ENCODE measurements at regions not wholly inside any gene's neighbourhood (a gene's known extent, or its start where the extent isn't known, plus 50 kb on each side); places are given as distances from the start of the nearest gene placed in this dataset.
"Not testable (repeated sequence)": the region's sequence is repeated elsewhere in the genome, so short reads cannot be mapped to it uniquely, and the experiment has no call there.

GRCh38 chr22:25500671-25501070 is 63.8 kb upstream of the GRK3 start:
- not testable (repeated sequence) for TF ChIP-seq POLR2A (IDR thresholded peaks at IDR 0.05; ENCODE audit: borderline replicate concordance, extremely low read depth, insufficient read depth, insufficient read length); CTCF (IDR thresholded peaks at IDR 0.05 in 2 of 3, conservative IDR thresholded peaks at IDR 0.05 in 1 of 3; ENCODE audit: borderline replicate concordance in 1 of 3, insufficient read depth in 1 of 3, low read depth in 2 of 3, low read length in 2 of 3); RAD21 (IDR thresholded peaks at IDR 0.05; ENCODE audit: low read depth); ZBTB33 (IDR thresholded peaks at IDR 0.05; ENCODE audit: extremely low read depth, insufficient replicate concordance, low read length); EZH2 (IDR thresholded peaks at IDR 0.05); YY1 (IDR thresholded peaks at IDR 0.05; ENCODE audit: extremely low read depth, insufficient replicate concordance, low read depth, low read length); CEBPB (IDR thresholded peaks at IDR 0.05; ENCODE audit: low read depth)
